C4-2B (cell line): ENCODE measurements at regions not wholly inside any gene's neighbourhood (a gene's known extent, or its start where the extent isn't known, plus 50 kb on each side); places are given as distances from the start of the nearest gene placed in this dataset.

Experiments used
- ZFX ChIP-seq: fragments of 450-650 bp; IDR thresholded peaks from 2 replicates; pipeline ENCODE4 v1.6.1; 2017
- TF ChIP-seq, protein P1 (sequence below): fragments of 450-650 bp; conservative IDR thresholded peaks from 2 replicates; pipeline ENCODE4 v1.5.1; 2017; ENCODE audit warnings: mild to moderate bottlenecking

GRCh38 chr1:61000327-61000726 is 82.0 kb upstream of the NFIA start:
- TF ChIP-seq, protein P1, sequence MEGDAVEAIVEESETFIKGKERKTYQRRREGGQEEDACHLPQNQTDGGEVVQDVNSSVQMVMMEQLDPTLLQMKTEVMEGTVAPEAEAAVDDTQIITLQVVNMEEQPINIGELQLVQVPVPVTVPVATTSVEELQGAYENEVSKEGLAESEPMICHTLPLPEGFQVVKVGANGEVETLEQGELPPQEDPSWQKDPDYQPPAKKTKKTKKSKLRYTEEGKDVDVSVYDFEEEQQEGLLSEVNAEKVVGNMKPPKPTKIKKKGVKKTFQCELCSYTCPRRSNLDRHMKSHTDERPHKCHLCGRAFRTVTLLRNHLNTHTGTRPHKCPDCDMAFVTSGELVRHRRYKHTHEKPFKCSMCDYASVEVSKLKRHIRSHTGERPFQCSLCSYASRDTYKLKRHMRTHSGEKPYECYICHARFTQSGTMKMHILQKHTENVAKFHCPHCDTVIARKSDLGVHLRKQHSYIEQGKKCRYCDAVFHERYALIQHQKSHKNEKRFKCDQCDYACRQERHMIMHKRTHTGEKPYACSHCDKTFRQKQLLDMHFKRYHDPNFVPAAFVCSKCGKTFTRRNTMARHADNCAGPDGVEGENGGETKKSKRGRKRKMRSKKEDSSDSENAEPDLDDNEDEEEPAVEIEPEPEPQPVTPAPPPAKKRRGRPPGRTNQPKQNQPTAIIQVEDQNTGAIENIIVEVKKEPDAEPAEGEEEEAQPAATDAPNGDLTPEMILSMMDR = no peak
- no peak for TF ChIP-seq ZFX
